Chondrocyte (in vitro differentiated cells): ENCODE measurements at regions not wholly inside any gene's neighbourhood (a gene's known extent, or its start where the extent isn't known, plus 50 kb on each side); places are given as distances from the start of the nearest gene placed in this dataset.
"Not testable (repeated sequence)": the region's sequence is repeated elsewhere in the genome, so short reads cannot be mapped to it uniquely, and the experiment has no call there.

ENCODE experiments used
- DNase-seq: peaks from one replicate; pipeline ENCODE4 v3.0.0; 2021; ENCODE audit warnings: mixed read lengths, low spot score
- H3K27ac Mint-ChIP-seq: one replicate; pipeline ENCODE4 v1.8.0; 2021; ENCODE audit warnings: mild to moderate bottlenecking, moderate library complexity, mixed read lengths; ENCODE audit not compliant: unreplicated experiment
- H3K27me3 Mint-ChIP-seq: 2 replicates; pipeline ENCODE4 v1.8.0; 2021; ENCODE audit warnings: low read depth, mixed read lengths
- H3K36me3 Mint-ChIP-seq: 2 replicates; pipeline ENCODE4 v1.8.0; 2021; ENCODE audit warnings: low read depth, mixed read lengths
- H3K4me1 Mint-ChIP-seq: 2 replicates; pipeline ENCODE4 v1.8.0; 2021; ENCODE audit warnings: low read depth, mild to moderate bottlenecking, mixed read lengths
- H3K4me3 Mint-ChIP-seq: one replicate; pipeline ENCODE4 v1.8.0; 2021; ENCODE audit warnings: mild to moderate bottlenecking, moderate library complexity, mixed read lengths; ENCODE audit not compliant: unreplicated experiment
- H3K9me3 Mint-ChIP-seq: 2 replicates; pipeline ENCODE4 v1.8.0; 2021; ENCODE audit warnings: low read depth, mixed read lengths
- TF ChIP-seq, protein P1 (sequence below): fragments of 200-600 bp; sonication (generic); IDR thresholded peaks from 2 replicates; pipeline ENCODE4 v1.5.0; 2021; ENCODE audit warnings: antibody characterized with exemption, mild to moderate bottlenecking, moderate library complexity

DNA sequence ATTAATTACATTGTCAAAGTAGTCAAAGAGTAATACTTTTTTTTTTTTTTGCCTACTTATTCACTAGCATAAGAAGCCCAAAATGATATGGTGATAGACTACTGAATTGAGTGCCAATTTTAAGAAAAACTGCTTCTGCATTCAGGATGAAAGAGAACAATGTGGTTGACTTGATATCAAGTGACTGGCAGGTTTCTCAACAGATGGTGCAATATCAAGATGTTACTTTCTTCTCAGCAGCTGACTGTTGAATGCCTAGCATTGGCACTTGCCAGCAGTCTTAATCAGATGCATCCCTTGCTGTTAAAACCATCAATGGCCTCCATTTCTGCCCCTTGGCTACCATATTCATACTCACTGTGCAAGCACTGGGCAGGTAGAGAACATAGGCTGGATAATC, 863.2 kb downstream of the GBE1 start:
- no peak for DNase-seq
- Mint-ChIP-seq H3K27ac (no peak overlapping the region), H3K27me3 (no peaks in the 10 kb centered on the region), H3K9me3 (peaks cover 3% of the 10 kb centered on the region), H3K4me3 (no peak overlapping the region), H3K4me1 (no peaks in the 10 kb centered on the region), H3K36me3 (no peaks in the 10 kb centered on the region)
- TF ChIP-seq, protein P1, sequence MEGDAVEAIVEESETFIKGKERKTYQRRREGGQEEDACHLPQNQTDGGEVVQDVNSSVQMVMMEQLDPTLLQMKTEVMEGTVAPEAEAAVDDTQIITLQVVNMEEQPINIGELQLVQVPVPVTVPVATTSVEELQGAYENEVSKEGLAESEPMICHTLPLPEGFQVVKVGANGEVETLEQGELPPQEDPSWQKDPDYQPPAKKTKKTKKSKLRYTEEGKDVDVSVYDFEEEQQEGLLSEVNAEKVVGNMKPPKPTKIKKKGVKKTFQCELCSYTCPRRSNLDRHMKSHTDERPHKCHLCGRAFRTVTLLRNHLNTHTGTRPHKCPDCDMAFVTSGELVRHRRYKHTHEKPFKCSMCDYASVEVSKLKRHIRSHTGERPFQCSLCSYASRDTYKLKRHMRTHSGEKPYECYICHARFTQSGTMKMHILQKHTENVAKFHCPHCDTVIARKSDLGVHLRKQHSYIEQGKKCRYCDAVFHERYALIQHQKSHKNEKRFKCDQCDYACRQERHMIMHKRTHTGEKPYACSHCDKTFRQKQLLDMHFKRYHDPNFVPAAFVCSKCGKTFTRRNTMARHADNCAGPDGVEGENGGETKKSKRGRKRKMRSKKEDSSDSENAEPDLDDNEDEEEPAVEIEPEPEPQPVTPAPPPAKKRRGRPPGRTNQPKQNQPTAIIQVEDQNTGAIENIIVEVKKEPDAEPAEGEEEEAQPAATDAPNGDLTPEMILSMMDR: no peak

DNA sequence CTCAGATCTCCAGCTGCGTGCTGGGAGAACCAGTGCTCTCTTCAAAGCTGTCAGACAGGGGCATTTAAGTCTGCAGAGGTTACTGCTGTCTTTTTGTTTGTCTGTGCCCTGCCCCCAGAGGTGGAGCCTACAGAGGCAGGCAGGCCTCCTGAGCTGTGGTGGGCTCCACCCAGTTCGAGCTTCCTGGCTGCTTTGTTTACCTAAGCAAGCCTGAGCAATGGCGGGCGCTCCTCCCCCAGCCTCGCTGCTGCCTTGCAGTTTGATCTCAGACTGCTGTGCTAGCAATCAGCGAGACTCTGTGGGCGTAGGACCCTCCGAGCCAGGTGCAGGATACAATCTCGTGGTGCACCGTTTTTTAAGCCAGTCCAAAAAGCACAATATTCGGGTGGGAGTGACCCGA, 864.4 kb downstream of the GBE1 start:
- H3K4me3 Mint-ChIP-seq, H3K27ac Mint-ChIP-seq, H3K9me3 Mint-ChIP-seq, H3K27me3 Mint-ChIP-seq, H3K4me1 Mint-ChIP-seq, H3K36me3 Mint-ChIP-seq, DNase-seq: not testable (repeated sequence)

DNA sequence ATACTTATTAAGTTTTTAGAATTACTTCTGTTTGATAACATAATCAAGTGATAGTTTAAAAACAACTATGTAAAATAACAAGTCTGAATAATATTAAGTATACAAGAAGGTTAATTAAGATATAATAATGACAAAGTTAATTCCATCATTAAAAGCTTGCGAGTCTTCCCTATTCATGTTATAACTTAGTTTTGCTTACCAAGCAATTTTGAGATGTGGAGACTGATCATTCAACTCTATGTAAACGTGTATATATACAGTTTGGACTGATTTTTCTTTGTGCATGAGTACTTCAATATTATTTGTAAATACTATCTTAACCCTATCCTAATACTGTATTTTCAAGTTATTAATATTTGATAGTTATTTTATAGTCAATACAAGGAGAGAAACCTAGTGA, 870.9 kb downstream of the GBE1 start:
- TF ChIP-seq, protein P1: no peak
- H3K9me3 Mint-ChIP-seq: no peaks in the 10 kb centered on the region

DNA sequence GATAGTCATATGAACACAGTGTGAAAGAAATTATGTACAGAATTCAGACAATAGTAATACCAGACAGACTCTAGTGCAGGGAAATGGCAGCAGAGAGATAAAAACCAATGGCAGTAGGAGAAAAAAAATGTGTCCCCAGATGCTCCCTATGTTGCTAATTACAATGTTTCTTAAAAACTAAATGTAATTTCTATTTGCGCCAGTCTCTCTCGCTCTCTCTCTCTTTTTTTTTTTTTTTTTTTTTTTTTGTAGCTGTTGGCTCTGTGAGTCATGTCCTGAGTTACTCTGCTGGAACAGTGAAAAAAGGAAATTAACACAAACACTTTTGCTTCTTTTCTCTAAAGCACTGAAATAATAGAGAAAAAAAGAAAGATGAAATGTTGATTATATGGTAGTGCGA, 871.9 kb downstream of the GBE1 start:
- Mint-ChIP-seq H3K36me3 (no peaks in the 10 kb centered on the region), H3K27ac (no peak overlapping the region), H3K4me1 (peaks cover 2% of the 10 kb centered on the region), H3K27me3 (no peaks in the 10 kb centered on the region), H3K4me3 (no peak overlapping the region), H3K9me3 (no peaks in the 10 kb centered on the region)
- no peak for DNase-seq
- TF ChIP-seq, protein P1: no peak

More for the DNA sequence above, 870.9 kb downstream of the GBE1 start:
- no peak overlapping the region for H3K4me3 Mint-ChIP-seq
- H3K36me3 Mint-ChIP-seq: no peaks in the 10 kb centered on the region
- peaks cover 2% of the 10 kb centered on the region for H3K4me1 Mint-ChIP-seq
- no peaks in the 10 kb centered on the region for H3K27me3 Mint-ChIP-seq
- DNase-seq: no peak
- no peak overlapping the region for H3K27ac Mint-ChIP-seq

DNA sequence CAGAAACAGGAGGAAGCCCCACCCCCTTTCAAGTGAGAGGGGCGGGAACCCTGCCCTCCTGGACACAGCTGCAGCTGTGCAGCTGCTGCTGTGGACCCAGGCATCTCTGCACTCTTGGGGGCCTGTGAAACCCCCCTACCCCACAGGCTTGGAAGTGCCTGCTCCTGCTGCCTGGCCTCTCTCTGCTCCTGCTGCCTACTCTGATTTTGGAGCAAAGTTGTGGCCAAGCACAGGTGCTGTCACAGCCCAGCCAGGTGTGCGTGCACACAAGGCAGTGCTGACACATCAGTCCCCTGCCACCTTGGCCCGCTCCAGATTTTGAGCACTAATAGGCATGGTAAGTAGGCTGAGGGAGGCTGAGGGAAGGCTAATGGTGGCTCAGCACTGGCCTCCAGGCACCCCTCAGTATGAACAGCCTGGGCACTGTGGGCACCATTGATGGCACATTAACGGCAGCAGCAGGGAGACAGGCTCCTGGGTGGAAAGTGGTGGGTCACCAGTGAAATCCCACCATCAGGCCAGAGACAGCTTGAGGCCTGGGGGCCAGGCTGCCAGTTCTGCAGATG, 890.9 kb downstream of the GBE1 start:
- H3K4me1 Mint-ChIP-seq: no peaks in the 10 kb centered on the region
- H3K27me3 Mint-ChIP-seq: no peaks in the 10 kb centered on the region
- no peak for DNase-seq
- TF ChIP-seq, protein P1: no peak
- no peak overlapping the region for H3K27ac Mint-ChIP-seq
- no peak overlapping the region for H3K4me3 Mint-ChIP-seq
- H3K36me3 Mint-ChIP-seq: no peaks in the 10 kb centered on the region
- peaks cover 3% of the 10 kb centered on the region for H3K9me3 Mint-ChIP-seq

DNA sequence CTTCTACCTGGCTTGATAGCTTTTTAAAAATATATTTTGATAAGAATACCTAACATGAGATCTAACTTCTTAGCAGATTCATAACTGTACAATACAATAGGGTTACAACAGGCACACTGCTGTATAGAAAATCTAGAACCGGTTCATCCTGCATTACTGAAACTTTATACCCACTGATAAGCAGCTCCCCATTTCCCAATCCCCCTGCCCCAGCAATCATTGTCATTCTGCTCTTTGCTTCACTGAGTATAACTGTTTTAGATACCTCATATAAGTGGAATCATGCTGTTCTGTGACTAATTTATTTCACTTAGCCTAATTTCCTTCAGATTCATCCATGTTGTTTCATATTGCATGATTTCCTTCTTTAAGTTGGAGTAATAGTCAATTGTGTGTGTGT, 906.0 kb downstream of the GBE1 start:
- Mint-ChIP-seq H3K4me1 (no peaks in the 10 kb centered on the region), H3K27me3 (no peaks in the 10 kb centered on the region)
- TF ChIP-seq, protein P1: no peak

More for the DNA sequence above, 906.0 kb downstream of the GBE1 start:
- H3K9me3 Mint-ChIP-seq: no peaks in the 10 kb centered on the region
- no peak overlapping the region for H3K4me3 Mint-ChIP-seq
- no peaks in the 10 kb centered on the region for H3K36me3 Mint-ChIP-seq
- no peak for DNase-seq
- H3K27ac Mint-ChIP-seq: no peak overlapping the region
